ENCODE measurements at regions not wholly inside any gene's neighbourhood (a gene's known extent, or its start where the extent isn't known, plus 50 kb on each side); places are given as distances from the start of the nearest gene placed in this dataset.

DNA sequence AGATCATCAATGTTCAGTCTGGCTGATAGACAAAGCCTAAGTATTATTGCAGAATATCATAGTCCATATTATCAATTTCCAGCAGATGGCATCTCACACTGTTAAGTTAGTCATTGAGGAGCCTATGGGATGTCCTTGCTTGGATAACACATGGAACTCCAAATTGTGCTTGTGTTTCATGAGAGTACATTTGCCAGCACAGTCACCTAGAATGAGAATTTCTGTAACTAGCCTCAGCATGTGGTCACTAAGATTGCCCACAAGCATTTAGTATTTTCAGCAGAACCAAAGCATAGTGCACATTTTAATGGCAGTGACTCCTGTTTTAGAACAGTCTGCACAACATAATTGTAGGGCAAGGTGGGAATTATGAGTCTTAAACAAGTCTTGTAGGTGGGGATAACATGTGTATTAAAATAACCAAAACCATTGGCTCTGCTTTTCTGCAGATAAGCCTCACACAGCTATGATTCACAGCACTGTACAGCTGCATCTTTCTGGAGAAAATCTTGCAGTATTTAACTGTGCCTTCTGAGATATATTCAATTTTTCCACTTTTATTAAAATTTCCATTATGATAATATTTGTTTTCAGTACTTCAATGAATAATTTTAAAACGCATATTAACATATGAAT, 882.8 kb upstream of the SOX9 start:
- DNase-seq, result no peak

GRCh38 chr17:71247441-71248015, 873.3 kb upstream of the SOX9 start:
- DNase-seq, result no peak

DNA sequence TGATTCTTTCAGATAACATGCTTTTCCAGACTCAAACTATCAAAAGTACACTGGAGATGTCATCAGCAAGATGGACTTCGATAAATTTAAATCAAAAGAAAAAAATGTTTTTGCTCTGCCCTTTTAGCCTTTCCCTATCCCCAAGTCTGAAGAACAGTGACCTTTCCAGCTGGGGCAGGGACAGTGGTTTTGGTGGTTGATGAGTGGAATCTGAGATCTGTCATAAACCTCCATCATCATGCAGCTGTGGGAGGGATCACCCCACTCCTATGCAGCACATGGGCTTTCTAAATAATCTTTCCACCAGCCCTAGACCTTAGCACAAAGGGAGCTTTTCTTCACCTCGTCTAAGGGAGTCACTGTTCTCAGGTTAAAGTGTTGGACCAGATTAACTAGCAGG, 869.5 kb upstream of the SOX9 start:
- no peak for DNase-seq

DNA sequence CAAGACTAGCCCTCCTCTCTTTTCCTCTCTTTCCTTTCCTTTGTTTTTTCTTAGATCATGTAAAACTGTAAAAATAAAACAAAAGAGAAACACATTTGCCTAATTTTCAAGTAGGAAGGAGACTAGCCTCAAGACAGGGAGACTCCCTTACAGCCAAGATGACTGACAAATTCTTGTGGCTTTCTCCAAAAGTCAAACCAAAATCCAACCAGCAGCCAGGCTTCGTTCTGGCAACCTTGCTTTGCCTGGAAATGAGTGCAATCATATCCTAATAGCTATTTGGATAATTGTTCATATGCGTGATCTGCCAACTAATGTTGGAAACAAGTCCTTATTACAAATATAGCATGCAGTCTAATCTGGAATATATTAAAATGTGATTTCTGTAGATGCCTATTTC, 868.9 kb upstream of the SOX9 start:
- DNase-seq, result no peak

DNA sequence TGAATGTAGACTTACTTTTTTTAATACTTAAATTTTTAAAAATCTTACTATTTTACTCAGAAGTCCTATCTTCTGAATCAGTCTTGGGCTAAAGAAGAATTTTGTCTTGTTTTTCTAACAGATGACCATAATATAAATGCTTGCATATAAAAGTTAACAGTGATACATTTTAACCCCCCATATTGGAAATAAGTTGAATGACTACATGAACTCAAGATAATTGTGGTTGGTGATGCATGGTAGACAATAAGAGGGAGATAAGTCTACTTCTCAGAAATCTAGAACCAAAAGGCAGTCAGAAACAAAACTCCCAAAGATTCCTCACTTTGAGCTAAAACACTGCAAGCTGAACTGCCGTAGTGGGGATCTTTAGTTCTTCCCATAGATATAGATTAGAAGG, 868.4 kb upstream of the SOX9 start:
- DNase-seq, result no peak

GRCh38 chr17:71257096-71257495, 863.7 kb upstream of the SOX9 start:
- no peak for DNase-seq

- DNase-seq, result no peak
Measured at GRCh38 chr17:71260366-71260940, 860.4 kb upstream of the SOX9 start.

GRCh38 chr17:71262586-71262985, 858.2 kb upstream of the SOX9 start:
- no peak for DNase-seq

GRCh38 chr17:71267668-71268067, 853.2 kb upstream of the SOX9 start:
- DNase-seq, result no peak

DNA sequence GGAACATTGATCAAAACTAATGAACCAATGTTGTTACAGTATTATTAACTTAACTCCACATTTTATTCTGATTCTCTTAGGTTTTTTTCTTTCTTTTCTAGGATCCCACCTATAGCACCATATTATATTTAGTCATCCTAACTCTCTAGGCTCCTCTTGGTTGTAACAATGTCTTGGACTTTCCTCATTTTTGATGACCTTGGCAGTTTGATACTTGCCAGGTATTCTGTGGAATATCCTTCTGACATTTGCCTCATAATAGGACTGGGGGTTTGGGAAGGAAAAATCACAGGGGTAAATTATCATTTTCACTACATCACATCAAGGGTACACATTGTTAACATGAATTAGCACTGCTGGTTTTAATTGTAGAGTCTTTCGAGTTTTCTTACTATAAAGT, 851.6 kb upstream of the SOX9 start:
- DNase-seq, result no peak

GRCh38 chr17:71273441-71273840, 847.4 kb upstream of the SOX9 start:
- DNase-seq, result no peak

- DNase-seq, result no peak
Measured at GRCh38 chr17:71276079-71276478, 844.7 kb upstream of the SOX9 start.

- DNase-seq, result no peak
Measured at GRCh38 chr17:71283486-71283885, 837.3 kb upstream of the SOX9 start.

DNA sequence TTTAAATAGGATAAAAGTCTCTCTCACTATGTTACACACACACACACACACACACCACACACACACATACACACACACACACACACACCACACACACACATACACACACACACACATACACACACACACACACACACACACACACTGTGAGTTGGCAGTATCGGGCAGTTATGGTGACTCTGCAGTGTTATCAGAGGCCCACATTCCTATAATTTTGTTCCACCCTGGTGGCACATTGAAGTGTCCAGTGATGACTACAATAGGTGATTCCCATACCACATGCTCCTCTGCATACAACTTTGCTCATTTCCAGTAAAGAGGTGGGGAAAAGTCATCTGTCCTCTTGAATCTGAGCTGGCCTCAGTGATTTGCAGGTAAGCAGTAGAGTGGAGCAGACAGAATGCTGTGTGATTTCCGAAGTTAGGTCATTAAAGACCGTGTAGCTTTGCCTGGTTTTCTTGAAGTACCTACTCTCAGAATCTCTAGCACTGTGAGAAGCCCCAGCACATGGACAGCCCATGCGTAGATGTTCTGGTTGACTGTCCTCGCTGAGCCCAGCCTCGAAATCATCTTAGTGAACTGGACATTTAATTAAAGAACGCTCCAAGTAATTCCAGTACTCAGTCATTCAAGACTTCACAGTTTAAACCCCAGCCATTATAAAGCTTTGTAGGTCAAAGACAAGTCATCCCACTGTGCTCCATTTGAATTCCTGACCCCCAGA, 836.6 kb upstream of the SOX9 start:
- no peak for DNase-seq

GRCh38 chr17:71286625-71287024, 834.2 kb upstream of the SOX9 start:
- DNase-seq, result no peak

GRCh38 chr17:71287071-71287823, 833.6 kb upstream of the SOX9 start:
- no peak for DNase-seq

DNA sequence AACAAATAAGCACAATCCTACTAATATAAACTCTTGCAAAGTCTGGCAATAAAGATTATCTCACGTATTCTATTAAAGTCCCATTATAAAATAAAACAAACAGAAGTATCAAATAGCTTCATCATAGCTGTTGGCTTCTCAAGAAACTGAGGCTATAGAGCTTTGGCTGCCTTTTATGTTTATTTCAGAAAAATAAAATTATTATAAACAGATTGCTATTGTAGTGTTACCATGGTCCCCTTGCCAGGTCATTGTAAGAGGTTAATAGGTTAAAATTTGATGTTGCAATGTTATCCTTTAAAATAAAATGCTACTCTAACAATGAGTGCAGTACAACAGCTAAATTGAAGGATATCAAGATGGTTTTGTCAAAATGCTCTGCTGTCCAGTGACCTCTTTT, 828.8 kb upstream of the SOX9 start:
- no peak for DNase-seq

DNA sequence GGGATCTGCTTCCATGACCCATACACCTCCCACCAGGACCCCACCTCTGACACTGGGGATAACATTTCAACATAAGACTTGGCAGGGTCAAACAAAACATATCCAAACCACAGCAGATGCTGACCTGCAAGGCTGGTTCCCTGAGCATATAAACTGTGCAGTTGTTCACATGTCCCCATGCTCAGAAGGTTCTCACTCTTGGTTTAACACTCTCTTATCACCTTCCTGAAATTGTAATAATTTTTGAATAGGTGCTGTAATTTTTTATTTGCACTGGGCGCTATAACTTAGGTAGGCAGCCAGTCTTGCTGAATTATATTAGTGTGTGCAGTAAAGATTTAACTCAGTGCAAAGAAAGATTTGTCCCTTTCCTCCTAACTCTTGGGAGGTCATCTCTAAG, 824.8 kb upstream of the SOX9 start:
- DNase-seq, result no peak

GRCh38 chr17:71301063-71301462, 819.8 kb upstream of the SOX9 start:
- no peak for DNase-seq

DNA sequence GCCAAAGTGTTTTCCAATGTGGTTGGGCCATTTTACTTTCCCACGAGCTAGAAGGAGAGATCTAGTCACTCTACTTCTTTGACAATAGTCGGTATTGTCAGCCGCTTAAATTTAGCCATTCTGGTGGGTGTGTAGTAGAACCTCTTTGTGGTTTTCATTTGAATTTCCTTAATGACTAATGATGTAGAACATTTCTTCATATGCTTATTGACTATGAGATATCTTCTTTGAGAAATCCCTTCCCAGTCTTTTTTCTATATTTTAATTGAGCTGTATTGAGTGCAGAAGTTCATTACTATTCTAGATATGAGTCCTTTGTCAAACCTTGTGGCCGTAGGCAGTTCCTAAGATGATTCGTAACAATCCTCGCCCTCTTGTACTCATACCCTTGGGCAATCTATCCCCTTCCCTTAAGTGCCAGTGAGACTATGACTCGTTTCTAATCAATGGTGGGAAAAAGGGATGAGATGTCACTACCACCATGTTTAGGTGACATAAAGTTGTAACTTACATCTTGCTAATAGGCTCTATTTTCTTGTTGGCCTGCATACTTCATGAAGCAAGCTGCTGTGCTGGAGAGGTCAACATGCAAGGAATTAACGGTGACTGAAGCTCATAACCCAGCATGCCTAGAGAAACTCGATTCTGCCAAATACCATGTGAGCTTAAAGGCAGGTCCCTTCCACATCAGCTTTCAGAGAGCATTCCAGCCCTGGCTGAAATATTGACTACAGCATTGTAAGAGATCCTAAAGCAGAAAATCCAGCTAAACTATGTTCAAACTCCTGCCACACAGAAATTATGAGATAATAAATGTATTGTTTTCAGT, 817.9 kb upstream of the SOX9 start:
- no peak for DNase-seq

GRCh38 chr17:71304498-71305158, 816.2 kb upstream of the SOX9 start:
- DNase-seq, result no peak

GRCh38 chr17:71313866-71314265, 807.0 kb upstream of the SOX9 start:
- no peak for DNase-seq
